T-helper 9 cell (primary cell): ENCODE measurements at regions not wholly inside any gene's neighbourhood (a gene's known extent, or its start where the extent isn't known, plus 50 kb on each side); places are given as distances from the start of the nearest gene placed in this dataset.
"Not testable (repeated sequence)": the region's sequence is repeated elsewhere in the genome, so short reads cannot be mapped to it uniquely, and the experiment has no call there.

Experiments used
- DNase-seq: peaks from one replicate; pipeline ENCODE4 v3.0.0-alpha.2; 2020

DNA sequence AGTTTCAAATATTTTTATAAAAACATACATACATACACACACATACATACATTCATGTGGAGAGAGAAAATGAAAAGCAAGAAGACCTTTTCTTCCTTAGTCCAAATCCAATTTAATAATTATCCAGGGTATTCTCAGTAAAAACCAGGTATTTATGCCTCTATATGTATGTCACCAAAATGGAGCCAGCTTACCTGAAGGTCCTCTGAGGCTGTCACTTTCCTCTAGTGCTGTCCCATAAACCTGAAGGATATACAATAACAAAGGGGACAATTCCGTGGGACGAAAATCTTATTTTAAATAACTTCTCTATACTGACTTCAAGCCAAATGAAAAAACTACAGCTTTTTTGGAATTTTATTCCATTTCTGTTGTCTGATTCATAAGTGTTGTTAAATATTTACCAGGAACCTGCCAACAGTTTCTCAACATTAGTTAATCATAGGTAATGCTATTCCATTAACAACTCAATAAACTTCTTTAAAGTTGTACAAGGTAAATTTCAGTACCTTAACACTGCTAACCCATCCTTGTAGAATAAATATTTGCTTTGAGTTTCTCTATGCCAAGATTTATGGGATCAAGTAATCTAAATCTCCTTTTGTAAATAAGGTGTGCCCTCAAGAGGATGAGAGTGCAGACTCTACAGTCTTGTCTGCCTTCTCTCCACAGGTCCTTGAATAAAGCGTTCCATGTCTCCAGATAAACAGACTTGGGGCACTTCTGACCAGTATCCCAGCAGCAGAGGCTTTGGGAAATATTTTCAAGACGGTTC is 260.3 kb downstream of the AHR start:
- DNase-seq: no peak

DNA sequence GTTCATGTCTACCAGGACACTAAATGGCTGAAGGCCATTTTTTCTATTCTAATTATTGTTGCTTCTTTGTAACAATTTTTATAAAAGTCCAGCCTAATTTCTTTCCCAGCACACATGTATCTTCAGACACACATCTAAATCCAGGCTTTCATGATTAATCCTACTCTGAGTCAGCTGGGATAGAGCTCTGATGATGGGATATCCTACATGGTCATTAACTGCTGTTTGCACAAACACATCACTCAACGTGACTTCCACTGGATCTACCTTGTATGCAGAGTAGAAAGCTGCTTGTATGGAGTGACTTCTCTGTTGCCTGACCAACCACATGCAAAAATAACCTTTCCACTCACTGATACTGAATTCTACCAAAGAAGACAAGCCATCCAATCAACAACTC is 260.9 kb downstream of the AHR start:
- no peak for DNase-seq

DNA sequence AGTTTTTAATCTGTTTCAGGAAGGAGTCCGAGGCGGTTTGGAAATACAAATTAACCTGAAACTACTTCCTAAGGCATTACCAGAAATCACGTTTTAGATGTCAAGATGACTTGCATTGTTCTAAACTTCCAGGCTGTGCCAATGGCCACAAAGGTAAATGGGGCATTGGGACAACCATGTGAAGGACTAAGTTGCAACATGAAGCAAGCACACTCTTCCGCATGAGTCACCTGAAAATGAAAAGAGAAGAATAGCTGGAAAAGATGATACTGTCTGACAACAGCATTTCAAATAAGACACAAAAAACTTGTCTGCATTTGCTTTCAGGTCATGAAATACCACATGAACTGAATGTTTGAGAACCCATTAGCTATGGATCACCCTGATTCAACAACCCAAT is 262.1 kb downstream of the AHR start:
- DNase-seq: no peak

DNA sequence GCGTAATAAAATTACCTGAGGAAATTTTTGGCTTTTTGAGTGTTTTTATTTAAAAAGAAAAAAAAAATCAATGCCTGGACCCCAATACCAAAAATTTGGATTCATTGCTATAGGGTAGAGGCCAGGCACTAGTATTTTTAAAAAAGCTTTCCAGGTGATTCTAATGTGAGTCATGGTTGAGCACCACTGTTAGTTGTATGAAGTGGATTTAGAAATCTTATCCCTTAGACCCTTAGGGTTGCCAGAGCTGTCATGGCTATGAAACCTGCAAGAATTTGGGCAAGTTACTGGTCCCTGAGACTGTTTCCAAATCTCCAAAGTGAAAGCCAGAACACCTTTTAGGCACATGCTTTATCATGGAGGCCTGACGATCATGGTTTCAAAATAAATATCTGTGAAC is 262.5 kb downstream of the AHR start:
- DNase-seq: no peak

DNA sequence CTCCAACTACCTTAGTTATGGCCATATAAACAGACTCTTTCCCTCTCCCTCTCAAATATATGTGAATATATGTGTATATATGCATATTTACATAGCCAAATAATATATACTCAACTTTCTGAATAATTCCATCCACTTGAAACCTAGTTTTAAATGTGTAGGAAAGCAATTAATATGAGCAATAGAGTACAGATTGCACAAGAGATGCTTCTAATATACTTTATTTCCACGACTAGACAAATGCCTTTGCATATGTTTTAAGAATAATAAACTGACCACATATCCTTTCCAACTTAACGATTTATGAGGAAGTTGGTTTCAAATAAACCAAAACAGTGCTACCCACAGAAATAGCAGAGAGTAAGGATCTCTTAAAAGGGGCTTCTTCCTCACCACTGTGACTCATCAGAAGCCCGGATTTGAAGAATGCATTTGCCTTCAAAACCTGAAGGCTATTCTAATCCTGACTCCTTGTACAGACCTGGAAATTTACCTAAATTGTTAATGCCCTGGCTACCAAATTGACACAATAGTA is 266.3 kb downstream of the AHR start:
- no peak for DNase-seq

DNA sequence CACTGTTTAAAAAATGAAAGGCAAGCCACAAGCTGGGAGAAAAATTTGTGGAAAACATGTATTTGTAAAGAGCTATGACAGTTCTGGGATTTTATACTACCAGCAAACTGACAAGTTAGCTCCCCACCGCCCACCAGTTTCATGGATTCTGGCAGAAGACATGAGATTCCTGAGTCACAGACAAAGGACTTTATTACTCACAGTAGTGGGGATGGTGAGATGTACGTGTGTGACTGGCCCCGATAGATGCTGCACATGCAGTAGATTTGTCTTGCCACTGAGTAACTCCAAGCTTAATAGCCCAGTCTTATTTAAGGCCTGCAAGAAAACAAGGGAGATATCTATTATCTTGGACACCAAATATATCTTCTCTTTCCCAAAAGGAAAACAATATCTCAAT is 281.7 kb downstream of the AHR start:
- DNase-seq: no peak

DNA sequence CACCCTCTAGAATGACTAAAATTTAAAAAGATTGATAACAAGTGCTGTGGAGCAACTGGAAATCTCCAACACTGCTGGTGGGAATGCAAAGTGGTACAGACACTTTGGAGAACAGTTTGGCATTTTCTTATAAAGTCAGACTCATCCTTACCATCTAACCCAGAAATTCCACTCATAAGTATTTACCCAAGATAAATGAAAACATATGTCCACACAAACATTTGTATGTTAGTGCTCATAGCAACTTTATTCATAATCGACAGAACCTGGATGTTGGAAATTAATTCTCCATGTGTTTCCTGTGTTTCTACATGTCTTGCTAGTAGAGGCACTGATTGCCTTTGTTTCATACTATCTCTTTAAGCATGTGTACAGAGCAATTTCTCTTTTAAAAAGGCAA is 282.4 kb downstream of the AHR start:
- no peak for DNase-seq

DNA sequence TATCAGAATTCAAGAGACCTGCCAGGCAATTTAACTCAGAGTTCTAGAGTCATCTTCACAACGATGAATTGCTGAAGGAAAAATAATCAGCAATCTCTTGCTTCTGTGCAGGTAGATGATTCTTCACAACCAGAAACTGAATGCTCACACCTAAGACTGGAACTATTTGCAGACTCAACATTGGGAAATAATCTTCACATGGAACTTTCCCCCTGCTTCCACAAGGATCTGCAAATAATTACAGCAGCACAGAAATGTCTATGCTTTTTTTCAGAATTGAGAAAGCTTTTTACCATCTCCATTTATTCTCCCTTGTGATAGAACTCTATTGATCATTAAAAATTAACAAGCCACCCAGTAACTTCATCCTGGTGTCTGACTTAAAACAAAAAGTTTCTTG is 282.8 kb downstream of the AHR start:
- DNase-seq: no peak

DNA sequence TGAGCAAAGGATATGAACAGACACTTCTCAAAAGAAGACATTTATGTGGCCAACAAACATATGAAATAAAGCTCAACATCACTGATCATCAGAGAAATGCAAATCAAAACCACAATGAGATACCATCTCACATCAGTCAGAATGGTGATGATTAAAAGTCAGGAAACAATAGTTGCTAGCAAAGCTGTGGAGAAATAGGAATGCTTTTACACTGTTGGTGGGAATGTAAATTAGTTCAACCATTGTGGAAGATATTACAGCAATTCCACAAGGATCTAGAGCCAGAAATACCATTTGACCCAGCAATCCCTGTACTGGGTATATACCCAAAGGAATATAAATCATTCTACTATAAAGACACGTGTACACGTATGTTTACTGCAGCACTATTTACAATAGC is 284.2 kb downstream of the AHR start:
- DNase-seq: not testable (repeated sequence)

DNA sequence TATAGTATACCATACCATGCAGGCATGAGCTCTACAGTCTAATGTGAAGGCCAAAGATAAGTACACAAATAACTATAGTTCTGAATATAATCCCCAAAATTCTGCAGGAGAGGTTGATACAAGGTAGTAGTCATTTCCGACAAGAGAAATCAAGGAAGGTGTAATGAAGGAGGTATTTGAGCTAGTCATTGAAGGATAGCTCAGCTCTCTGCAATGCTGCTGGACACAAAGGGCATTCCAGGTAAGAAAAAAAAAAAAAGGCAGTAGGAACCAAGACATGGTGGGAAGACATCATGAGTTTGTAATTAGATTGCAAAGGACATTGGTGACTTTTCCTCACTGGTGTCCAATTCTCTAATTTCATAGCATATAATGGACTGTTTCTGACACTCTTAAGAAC is 285.3 kb downstream of the AHR start:
- DNase-seq: no peak

DNA sequence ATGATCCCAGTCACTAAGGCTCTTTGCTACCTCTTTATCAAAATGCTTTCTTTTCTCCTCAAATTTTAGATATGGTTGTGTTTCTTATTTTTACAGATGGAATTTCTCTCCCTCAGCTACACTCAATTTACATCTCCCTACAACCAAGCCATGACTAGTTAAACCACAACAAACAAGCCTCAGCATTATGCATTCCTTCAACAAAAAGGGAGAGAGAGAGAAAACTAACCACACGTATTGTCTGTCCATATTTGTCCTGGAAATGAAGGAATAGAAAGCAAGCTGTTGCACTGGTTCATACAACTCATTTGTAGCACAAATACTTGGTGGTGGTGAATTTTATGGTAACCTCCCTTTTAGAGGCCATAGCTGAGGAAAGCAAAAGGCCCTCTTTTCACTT is 286.4 kb downstream of the AHR start:
- DNase-seq: no peak

DNA sequence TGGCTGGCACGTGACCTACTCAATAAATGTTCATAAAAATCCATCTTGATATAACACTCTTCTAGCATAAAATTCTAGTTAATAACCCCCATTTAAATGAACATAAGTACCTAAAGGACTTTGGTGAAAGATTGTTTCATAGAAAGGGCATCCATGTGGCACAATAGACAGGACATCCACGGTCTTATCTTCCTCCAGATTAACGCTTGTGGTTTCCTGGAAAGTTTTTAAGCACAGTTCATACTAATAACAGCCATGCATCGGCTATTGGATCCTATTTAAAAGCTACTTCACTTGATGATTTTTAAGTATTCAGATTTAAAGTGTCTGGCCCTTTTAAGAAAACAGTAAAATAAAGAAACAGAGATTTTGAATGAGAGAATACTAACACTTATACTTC is 288.3 kb downstream of the AHR start:
- DNase-seq: no peak

DNA sequence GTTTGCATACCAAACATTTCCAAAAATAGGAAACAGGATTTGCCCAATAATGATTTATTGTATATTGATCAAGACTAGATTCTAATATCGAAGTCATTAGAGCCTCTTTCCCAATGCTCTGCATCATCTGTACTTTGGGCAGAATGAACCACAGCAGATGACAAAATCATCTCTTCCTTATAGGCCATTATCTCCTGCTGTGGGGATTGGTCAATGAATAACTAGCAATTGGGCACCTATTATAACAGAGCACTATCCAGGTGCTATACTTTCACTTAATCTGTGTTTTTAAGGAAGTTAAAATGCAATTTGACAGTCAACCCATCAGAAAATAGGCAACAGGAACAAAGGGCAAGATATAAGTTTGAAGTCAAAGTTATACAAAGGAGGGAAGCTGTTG is 290.3 kb downstream of the AHR start:
- DNase-seq: no peak

DNA sequence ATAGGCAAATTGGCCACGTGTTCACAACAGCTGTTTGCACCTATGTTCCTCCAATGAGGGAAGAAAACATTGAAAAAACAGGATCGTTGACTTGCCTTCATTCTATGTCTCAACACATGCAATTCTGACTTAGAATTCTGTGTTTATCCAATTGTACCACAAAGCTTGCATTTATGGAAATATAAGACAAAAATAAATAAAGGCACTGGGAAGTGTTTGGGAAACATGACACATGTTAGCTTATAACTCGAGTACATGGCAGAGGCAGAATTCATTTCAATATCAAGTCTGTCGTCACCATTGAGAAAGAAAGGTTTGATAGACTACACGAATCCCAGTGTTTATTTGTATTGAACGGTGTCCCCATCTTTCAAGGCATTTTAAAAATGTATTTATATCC is 291.2 kb downstream of the AHR start:
- DNase-seq: no peak

DNA sequence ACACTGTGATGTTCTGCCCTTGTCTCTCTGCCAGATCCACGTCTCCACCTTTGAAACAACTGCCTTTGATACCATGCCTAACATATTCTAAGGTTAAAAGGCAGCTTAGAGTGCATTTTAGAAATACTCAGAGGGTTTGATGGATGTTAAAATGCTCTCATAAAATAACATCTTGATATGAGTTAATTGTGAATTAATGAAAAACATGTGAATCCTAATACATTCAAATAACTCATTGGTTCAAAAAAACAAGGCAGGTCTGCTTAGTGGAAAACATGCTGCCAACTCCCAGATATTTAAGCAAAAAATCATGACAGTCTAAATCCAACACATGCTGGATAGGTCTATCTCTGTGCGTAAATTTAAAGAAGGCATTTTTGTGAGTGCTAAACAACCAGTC is 291.8 kb downstream of the AHR start:
- no peak for DNase-seq

DNA sequence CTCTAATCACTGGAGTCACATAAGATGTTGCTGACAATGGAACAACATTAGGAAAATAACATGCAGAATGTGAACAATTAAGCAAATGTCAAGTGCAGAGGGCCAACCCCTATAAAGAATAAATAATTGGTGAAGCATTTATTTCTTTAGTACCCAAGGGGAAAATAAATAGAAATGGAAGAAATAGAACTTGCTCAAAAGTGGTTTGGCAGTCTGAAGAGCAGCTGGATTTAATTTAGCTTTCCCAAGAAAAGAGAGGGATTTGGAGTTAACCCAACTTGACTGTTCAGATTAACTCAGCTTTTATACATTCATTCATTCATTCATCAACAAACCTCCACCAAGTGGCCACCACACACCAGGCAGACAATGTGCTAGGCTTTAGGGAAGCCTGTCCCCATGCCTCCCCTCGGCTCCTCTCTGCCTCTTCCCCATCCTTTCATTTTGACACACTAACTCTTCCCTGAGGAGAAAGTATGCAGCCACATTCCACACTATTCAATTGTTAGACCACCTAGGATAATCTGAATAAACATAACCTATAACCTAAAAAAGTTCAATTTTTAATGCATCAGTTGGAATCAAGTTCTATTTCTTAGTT is 295.5 kb downstream of the AHR start:
- DNase-seq: no peak

DNA sequence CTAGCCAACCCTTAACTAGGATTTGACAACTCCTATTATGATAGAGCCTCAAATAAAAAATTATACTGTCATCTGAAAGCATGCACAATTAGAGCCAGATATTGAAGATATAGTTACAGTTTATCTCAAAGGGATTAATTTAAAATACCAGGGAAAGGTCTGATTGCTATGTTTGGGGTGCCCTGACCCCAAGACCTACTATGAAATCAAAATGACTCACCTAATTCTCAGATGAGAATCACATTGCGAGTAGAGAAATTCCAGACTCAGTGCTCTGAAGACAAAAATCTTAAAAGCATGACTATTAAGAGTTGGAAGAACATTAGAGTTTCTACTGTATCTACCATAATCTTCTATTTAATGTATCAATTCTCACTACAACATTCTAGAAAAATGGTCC is 297.1 kb downstream of the AHR start:
- DNase-seq: no peak

DNA sequence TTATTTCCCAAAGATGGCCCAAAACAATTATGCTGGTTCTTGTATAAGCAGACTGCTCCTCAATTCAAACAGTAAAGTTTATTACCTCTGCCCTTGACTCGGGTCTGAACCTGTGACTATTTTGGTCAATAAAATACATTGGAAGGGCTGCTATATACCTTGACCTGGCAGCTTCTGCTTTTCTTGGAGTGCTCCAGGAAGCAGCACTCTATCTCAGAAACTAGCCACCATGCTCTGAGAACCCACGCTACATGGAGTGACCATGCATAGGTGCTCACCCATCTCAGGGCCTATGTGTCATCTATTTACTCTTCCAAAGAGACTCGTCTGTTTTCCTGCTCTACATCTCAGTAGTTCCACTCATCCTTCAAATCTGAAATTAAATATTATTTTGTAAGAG is 299.9 kb downstream of the AHR start:
- DNase-seq: no peak

DNA sequence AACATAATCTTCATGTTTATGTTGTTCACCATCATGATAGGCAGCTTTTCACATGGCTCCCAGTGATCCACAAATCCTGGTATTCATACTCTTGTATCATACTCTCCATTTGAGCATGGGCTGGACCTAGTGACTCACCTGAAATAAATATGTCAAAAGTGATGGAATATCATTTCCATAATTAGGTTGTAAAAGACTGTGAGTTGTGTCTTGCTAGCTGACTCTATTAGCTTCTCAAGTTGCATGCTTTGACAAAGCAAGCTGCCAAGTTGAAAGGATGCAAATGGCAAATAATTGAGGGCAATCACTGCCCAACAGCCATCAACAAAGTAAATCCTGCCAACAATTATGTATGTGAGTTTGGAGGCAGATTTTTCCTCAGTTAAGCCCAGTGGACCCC is 300.4 kb downstream of the AHR start:
- no peak for DNase-seq

DNA sequence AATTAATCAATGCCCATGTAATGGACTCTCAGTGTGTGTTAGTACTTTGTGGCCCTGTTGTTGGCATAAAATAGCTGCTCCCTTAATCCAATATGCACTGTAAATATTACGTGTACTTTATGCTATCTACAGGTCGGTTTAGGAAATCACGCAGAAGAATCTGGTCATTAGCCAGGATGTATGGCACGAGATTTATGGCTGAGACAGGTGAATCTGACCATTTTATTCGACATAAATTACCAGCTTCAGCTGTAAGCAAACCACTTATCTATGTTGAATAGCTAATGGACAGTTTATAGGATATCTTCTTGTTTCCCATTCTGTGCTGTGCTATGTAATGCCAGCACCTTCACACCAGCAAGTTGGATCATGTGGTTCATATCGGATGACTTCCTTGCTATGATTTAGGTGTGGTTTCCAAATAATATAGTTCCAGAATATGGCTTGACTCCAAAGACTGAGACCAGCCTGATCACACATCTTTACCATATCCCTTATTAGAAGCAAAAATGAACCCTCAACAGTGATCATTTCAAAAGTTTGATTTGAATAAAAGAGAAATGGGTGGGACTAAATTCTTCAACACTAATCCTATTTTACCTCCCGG is 301.4 kb downstream of the AHR start:
- DNase-seq: no peak

DNA sequence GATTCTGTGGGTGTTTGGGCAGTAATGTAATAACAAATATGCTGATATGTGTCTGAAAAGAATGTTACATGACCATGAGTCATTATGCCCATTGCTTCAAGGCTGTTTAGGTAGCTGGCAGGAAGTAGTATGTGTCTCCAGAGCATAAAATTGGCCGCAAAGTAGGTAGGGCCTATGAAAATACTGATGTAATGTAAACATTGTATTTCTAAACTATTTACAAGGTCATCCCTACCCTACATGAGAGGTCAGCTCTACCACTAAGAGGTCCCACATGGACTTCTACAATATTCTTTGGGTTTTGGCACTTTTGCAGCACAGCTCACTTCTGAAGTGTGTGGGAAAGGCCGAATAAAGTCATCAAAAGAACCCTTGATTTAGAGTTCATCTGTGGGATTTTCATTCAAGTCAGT is 301.9 kb downstream of the AHR start:
- DNase-seq: no peak

DNA sequence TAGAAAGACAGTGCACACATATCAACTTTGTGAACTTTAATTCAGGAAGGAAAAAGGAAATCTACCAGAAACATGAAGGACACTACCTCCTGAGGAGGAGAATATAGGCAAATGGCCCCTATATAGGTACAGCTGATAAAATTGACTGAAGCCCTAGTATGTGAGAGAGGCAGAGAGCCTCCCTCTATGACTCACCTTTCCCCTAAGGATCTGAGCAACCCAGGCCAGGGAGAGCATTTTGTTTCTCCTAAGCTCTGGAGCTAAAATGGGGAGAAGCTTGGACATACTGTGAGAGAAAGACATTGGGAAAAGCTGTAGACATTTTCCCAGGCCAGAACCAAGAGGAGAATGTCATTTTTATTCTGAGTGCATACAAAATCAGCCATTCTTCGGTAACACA is 303.5 kb downstream of the AHR start:
- no peak for DNase-seq

DNA sequence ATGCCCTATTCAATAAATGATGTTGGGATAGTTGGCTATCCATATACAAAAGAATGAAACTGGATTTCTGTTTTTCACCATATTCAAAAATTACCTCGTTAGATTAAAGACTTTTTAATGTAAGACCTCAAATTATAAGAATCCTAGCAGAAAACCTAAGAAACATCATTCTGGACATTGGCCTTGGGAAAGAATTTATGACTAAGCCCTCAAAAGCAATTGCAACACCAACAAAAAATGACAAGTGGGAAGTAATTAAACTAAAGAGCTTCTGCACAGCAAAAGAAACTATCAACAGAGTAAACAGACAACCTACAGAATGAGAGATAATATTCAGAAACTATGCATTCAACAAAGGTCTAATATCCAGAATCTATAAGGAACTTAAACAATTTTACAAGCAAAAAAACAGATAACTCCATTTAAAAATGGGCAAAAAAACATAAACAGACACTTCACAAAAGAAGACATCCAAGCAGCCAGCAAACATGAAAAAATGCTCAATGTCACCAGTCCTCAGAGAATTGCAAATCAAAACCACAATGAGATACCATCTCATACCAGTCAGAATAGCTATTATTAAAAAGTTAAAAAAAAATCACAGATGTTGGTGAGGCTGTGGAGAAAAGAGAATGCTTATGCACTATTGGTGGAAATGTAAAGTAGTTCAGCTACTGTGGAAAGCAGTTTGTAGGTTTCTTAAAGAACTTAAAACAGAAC is 309.8 kb downstream of the AHR start:
- DNase-seq: no peak

DNA sequence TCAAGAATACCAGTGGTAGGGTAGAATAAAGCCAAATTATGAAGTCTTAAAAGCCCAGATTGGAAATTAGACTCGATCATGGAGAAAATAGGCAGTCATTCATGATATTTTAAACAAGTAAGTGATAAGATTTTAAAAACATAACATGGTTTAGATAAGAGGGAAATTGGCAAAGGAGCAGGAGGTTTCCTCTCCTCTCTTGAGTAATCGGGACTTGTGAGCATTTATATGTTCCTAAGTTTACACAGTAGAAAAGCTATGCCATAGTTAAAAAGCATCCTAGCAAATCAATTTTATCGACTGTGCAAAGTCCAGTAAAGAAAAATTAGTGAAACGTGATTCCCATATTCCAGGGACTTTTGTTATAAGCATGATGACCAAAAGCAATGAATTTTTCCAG is 313.2 kb downstream of the AHR start:
- no peak for DNase-seq
